Fibroblast of villous mesenchyme (primary cell): ENCODE measurements at regions not wholly inside any gene's neighbourhood (a gene's known extent, or its start where the extent isn't known, plus 50 kb on each side); places are given as distances from the start of the nearest gene placed in this dataset.

Experiments
- DNase-seq: peaks from one replicate; pipeline ENCODE4 v3.0.0-alpha.2; 2010; ENCODE audit warnings: low read depth
- H3K4me3 ChIP-seq: 2 replicates; pipeline ENCODE4 v1.5.1; 2011; ENCODE audit warnings: low read depth, mild to moderate bottlenecking, low read length
- CTCF ChIP-seq: IDR thresholded peaks from 2 replicates; pipeline ENCODE4 v1.5.1; 2012; ENCODE audit warnings: low read depth, mild to moderate bottlenecking, low read length; ENCODE audit not compliant: insufficient read depth

GRCh38 chr4:12691168-12691567 is 793.0 kb downstream of the RAB28 start:
- H3K4me3 ChIP-seq: no peak overlapping the region
- no peak for TF ChIP-seq CTCF
- no peak for DNase-seq

- no peak overlapping the region for H3K4me3 ChIP-seq
- no peak for DNase-seq
- TF ChIP-seq CTCF: no peak
Measured at GRCh38 chr4:12689457-12689856, 794.7 kb downstream of the RAB28 start.

GRCh38 chr4:12679217-12679616 is 804.9 kb downstream of the RAB28 start:
- no peak for TF ChIP-seq CTCF
- DNase-seq: no peak
- no peak overlapping the region for H3K4me3 ChIP-seq

- no peak overlapping the region for H3K4me3 ChIP-seq
- no peak for DNase-seq
- TF ChIP-seq CTCF: no peak
Measured at GRCh38 chr4:12674184-12674583, 810.0 kb downstream of the RAB28 start.

GRCh38 chr4:12672303-12672702 is 811.8 kb downstream of the RAB28 start:
- no peak overlapping the region for H3K4me3 ChIP-seq
- no peak for DNase-seq
- no peak for TF ChIP-seq CTCF

- no peak for TF ChIP-seq CTCF
- no peak for DNase-seq
- H3K4me3 ChIP-seq: no peak overlapping the region
Measured at GRCh38 chr4:12658146-12658545, 826.0 kb downstream of the RAB28 start.

GRCh38 chr4:12651876-12652275 is 832.3 kb downstream of the RAB28 start:
- DNase-seq: no peak
- H3K4me3 ChIP-seq: no peak overlapping the region
- no peak for TF ChIP-seq CTCF
